ENCODE measurements at regions not wholly inside any gene's neighbourhood (a gene's known extent, or its start where the extent isn't known, plus 50 kb on each side); places are given as distances from the start of the nearest gene placed in this dataset.

DNA sequence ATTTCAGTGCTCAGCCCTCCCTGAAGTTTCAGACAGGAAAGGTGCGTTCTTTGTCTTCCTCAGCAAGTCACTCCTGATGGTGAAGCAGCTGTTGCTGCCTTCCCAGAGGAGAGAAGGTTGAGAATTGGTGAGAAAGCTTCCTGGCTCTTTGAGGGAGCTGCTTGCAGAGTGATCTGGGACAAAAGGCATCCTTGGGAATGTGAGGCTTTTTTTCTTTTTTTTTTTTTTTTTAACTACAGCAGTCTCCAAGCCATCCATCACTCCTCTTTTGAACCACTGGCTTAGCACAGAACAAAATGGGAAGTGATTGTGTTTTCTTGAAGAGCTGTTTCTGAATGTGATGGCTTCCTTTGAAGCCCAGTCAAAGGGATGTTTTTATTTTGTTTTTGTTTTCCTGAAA, 120.4 kb upstream of the LRIG3 start:
- no peaks in the 10 kb centered on the region for H3K79me2 ChIP-seq (ENCODE audit: insufficient read depth, low read depth, low read length)
- DNase-seq (ENCODE audit: low spot score), result no peak
- BruUV-seq (replicated peaks), result no TSS peak
- H3K4me2 ChIP-seq (ENCODE audit: low read length), result no peak overlapping the region
- ChIA-PET POLR2A (no interaction called here), CTCF (ENCODE audit: unreplicated experiment) (no interaction called here)
- H3K4me3 ChIP-seq (ENCODE audit: low read depth, low read length, poor library complexity, severe bottlenecking), result no peak overlapping the region
- intact Hi-C loops (cut with micrococcal nuclease; ENCODE audit: unreplicated experiment), result no loop called here
- no peaks in the 10 kb centered on the region for H3K36me3 ChIP-seq (ENCODE audit: insufficient read depth, low read length)
- no peaks in the 10 kb centered on the region for H3K9me3 ChIP-seq (ENCODE audit: low read length)
- TF ChIP-seq, protein P1, sequence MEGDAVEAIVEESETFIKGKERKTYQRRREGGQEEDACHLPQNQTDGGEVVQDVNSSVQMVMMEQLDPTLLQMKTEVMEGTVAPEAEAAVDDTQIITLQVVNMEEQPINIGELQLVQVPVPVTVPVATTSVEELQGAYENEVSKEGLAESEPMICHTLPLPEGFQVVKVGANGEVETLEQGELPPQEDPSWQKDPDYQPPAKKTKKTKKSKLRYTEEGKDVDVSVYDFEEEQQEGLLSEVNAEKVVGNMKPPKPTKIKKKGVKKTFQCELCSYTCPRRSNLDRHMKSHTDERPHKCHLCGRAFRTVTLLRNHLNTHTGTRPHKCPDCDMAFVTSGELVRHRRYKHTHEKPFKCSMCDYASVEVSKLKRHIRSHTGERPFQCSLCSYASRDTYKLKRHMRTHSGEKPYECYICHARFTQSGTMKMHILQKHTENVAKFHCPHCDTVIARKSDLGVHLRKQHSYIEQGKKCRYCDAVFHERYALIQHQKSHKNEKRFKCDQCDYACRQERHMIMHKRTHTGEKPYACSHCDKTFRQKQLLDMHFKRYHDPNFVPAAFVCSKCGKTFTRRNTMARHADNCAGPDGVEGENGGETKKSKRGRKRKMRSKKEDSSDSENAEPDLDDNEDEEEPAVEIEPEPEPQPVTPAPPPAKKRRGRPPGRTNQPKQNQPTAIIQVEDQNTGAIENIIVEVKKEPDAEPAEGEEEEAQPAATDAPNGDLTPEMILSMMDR (conservative IDR thresholded peaks at IDR 0.05; ENCODE audit: low read length), result no peak
- TF ChIP-seq EZH2phosphoT487 (IDR thresholded peaks at IDR 0.05; ENCODE audit: borderline replicate concordance, low read depth, low read length), result no peak
- H2AFZ ChIP-seq (ENCODE audit: low read length), result no peak overlapping the region
- H3K27ac ChIP-seq (ENCODE audit: low read depth, low read length, poor library complexity, severe bottlenecking), result no peak overlapping the region
- no peaks in the 10 kb centered on the region for H3K9me2 ChIP-seq (ENCODE audit: insufficient read depth, low read length)
- H4K20me1 ChIP-seq (ENCODE audit: insufficient read depth, low read length), result no peaks in the 10 kb centered on the region
- no peaks in the 10 kb centered on the region for H3K4me1 ChIP-seq (ENCODE audit: insufficient read depth, low read length, poor library complexity, severe bottlenecking)

DNA sequence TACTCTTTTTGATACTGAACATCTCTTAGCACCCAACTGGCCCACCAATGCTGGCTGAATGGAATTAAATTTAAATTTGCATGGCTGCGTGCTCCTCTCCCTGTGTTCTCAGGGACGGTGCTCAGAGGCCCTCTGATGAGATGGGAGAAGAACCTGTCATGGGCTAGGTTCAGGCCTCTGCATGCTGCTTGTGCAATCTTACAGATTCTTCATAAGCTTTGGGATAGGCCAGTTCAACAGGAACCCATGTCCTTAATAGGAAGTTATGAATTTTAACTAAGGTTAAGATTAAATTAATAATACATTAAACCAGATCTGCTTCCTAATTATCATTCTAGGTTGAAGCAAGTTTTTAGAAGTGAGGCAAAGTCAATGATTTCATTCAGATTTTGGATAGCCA, 119.7 kb upstream of the LRIG3 start:
- Histone ChIP-seq H3K27ac (ENCODE audit: low read depth, low read length, poor library complexity, severe bottlenecking) (no peak overlapping the region), H3K4me1 (ENCODE audit: insufficient read depth, low read length, poor library complexity, severe bottlenecking) (no peaks in the 10 kb centered on the region), H3K79me2 (ENCODE audit: insufficient read depth, low read depth, low read length) (no peaks in the 10 kb centered on the region), H2AFZ (ENCODE audit: low read length) (no peak overlapping the region), H3K4me2 (ENCODE audit: low read length) (no peak overlapping the region), H3K4me3 (ENCODE audit: low read depth, low read length, poor library complexity, severe bottlenecking) (no peak overlapping the region), H3K9me3 (ENCODE audit: low read length) (no peaks in the 10 kb centered on the region), H3K36me3 (ENCODE audit: insufficient read depth, low read length) (no peaks in the 10 kb centered on the region), H3K9me2 (ENCODE audit: insufficient read depth, low read length) (no peaks in the 10 kb centered on the region), H4K20me1 (ENCODE audit: insufficient read depth, low read length) (no peaks in the 10 kb centered on the region)
- TF ChIP-seq, protein P1 (conservative IDR thresholded peaks at IDR 0.05; ENCODE audit: low read length), result no peak
- no peak for TF ChIP-seq EZH2phosphoT487 (IDR thresholded peaks at IDR 0.05; ENCODE audit: borderline replicate concordance, low read depth, low read length)
- ChIA-PET CTCF (ENCODE audit: unreplicated experiment) (no interaction called here), POLR2A (no interaction called here)
- DNase-seq (ENCODE audit: low spot score), result no peak
- BruUV-seq (replicated peaks), result no TSS peak
- intact Hi-C loops (cut with micrococcal nuclease; ENCODE audit: unreplicated experiment), result no loop called here

DNA sequence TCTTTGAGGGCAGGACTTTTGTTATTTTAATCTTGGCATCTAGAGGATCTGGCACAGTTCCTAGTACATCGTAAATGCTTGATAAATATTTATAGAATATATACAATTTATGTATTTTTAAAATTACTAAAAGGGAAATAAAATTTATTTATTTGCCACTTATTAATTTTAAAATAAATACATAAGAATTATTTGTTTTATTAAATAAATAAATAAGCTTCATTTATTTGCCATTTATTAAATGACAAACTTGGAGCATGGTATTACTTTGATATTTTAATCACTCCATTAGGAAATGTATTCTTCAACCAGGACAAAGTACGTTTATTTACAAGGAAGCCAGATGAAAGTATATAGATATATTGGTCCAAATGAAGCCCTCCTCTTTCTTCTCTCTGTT, 118.7 kb upstream of the LRIG3 start:
- no peaks in the 10 kb centered on the region for H3K9me3 ChIP-seq (ENCODE audit: low read length)
- H3K79me2 ChIP-seq (ENCODE audit: insufficient read depth, low read depth, low read length), result no peaks in the 10 kb centered on the region
- CTCF ChIA-PET (ENCODE audit: unreplicated experiment), result no interaction called here
- no peaks in the 10 kb centered on the region for H3K9me2 ChIP-seq (ENCODE audit: insufficient read depth, low read length)
- no peaks in the 10 kb centered on the region for H3K4me1 ChIP-seq (ENCODE audit: insufficient read depth, low read length, poor library complexity, severe bottlenecking)
- no TSS peak for BruUV-seq (replicated peaks)
- no peak for DNase-seq (ENCODE audit: low spot score)
- H2AFZ ChIP-seq (ENCODE audit: low read length), result no peak overlapping the region
- intact Hi-C loops (cut with micrococcal nuclease; ENCODE audit: unreplicated experiment), result no loop called here
- H4K20me1 ChIP-seq (ENCODE audit: insufficient read depth, low read length), result no peaks in the 10 kb centered on the region
- TF ChIP-seq EZH2phosphoT487 (IDR thresholded peaks at IDR 0.05; ENCODE audit: borderline replicate concordance, low read depth, low read length), result no peak
- TF ChIP-seq, protein P1 (conservative IDR thresholded peaks at IDR 0.05; ENCODE audit: low read length), result no peak
- H3K4me2 ChIP-seq (ENCODE audit: low read length), result no peak overlapping the region
- no peaks in the 10 kb centered on the region for H3K36me3 ChIP-seq (ENCODE audit: insufficient read depth, low read length)
- POLR2A ChIA-PET, result interaction anchor here (0.7 kb wide), 1 partner anchor 697 kb away, joined by 3 read pairs; no protein-coding TSS in a partner anchor
- H3K27ac ChIP-seq (ENCODE audit: low read depth, low read length, poor library complexity, severe bottlenecking), result no peak overlapping the region
- H3K4me3 ChIP-seq (ENCODE audit: low read depth, low read length, poor library complexity, severe bottlenecking), result no peak overlapping the region
